ENCODE measurements at regions not wholly inside any gene's neighbourhood (a gene's known extent, or its start where the extent isn't known, plus 50 kb on each side); places are given as distances from the start of the nearest gene placed in this dataset.

DNA sequence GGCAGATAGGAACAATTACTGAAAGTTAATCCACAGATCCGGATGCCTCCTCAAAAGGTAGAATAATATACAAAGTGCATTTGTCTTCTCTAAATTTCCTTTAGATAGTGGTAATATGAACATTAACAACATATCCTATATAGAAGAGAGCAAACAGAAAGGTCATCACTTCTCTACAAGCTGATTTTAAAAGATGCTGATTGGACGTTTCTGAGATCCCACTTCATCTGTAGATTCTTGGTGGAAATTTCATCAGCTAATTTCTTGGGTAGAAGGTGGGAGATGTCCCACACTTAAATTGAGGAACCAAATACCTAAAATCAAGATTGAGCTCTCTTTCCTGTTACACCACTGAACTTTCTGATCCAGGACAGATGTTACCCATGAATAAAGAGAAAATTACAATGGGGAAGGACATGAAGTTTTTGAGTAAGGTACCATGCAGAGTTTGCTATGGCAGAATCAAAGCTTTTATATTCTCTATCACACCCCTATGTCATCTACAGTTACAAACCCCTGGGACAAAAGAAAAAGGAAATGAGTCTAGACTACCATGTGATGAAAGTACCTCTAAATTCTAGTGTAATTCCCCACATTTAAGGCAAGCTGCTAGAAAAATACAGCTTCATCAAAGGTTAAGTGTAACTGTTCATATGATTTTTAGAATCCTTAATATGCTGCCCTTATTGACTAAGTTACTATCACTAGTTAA, 189.2 kb upstream of the SETMAR start:
- H3K36me3 Mint-ChIP-seq, result no peaks in the 10 kb centered on the region
- DNase-seq (ENCODE audit: low spot score) (no peak), ATAC-seq (no peak)
- no peak for TF ChIP-seq ELF4 (CRISPR knock-in tag; IDR thresholded peaks at IDR 0.05; ENCODE audit: low read depth)
- TF ChIP-seq PRRX2 (CRISPR knock-in tag; IDR thresholded peaks at IDR 0.05), result no peak
- no peak for TF ChIP-seq NR1H2 (CRISPR knock-in tag; IDR thresholded peaks at IDR 0.05)
- TF ChIP-seq, protein P1, sequence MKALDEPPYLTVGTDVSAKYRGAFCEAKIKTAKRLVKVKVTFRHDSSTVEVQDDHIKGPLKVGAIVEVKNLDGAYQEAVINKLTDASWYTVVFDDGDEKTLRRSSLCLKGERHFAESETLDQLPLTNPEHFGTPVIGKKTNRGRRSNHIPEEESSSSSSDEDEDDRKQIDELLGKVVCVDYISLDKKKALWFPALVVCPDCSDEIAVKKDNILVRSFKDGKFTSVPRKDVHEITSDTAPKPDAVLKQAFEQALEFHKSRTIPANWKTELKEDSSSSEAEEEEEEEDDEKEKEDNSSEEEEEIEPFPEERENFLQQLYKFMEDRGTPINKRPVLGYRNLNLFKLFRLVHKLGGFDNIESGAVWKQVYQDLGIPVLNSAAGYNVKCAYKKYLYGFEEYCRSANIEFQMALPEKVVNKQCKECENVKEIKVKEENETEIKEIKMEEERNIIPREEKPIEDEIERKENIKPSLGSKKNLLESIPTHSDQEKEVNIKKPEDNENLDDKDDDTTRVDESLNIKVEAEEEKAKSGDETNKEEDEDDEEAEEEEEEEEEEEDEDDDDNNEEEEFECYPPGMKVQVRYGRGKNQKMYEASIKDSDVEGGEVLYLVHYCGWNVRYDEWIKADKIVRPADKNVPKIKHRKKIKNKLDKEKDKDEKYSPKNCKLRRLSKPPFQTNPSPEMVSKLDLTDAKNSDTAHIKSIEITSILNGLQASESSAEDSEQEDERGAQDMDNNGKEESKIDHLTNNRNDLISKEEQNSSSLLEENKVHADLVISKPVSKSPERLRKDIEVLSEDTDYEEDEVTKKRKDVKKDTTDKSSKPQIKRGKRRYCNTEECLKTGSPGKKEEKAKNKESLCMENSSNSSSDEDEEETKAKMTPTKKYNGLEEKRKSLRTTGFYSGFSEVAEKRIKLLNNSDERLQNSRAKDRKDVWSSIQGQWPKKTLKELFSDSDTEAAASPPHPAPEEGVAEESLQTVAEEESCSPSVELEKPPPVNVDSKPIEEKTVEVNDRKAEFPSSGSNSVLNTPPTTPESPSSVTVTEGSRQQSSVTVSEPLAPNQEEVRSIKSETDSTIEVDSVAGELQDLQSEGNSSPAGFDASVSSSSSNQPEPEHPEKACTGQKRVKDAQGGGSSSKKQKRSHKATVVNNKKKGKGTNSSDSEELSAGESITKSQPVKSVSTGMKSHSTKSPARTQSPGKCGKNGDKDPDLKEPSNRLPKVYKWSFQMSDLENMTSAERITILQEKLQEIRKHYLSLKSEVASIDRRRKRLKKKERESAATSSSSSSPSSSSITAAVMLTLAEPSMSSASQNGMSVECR (CRISPR knock-in tag; IDR thresholded peaks at IDR 0.05; ENCODE audit: borderline replicate concordance), result no peak
- TF ChIP-seq RORB (CRISPR knock-in tag; IDR thresholded peaks at IDR 0.05), result no peak
- TF ChIP-seq CREM (CRISPR knock-in tag; IDR thresholded peaks at IDR 0.05), result no peak
- TF ChIP-seq, protein P2, sequence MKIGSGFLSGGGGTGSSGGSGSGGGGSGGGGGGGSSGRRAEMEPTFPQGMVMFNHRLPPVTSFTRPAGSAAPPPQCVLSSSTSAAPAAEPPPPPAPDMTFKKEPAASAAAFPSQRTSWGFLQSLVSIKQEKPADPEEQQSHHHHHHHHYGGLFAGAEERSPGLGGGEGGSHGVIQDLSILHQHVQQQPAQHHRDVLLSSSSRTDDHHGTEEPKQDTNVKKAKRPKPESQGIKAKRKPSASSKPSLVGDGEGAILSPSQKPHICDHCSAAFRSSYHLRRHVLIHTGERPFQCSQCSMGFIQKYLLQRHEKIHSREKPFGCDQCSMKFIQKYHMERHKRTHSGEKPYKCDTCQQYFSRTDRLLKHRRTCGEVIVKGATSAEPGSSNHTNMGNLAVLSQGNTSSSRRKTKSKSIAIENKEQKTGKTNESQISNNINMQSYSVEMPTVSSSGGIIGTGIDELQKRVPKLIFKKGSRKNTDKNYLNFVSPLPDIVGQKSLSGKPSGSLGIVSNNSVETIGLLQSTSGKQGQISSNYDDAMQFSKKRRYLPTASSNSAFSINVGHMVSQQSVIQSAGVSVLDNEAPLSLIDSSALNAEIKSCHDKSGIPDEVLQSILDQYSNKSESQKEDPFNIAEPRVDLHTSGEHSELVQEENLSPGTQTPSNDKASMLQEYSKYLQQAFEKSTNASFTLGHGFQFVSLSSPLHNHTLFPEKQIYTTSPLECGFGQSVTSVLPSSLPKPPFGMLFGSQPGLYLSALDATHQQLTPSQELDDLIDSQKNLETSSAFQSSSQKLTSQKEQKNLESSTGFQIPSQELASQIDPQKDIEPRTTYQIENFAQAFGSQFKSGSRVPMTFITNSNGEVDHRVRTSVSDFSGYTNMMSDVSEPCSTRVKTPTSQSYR (CRISPR knock-in tag; IDR thresholded peaks at IDR 0.05), result no peak
- peaks cover 16% of the 10 kb centered on the region for H3K9me3 Mint-ChIP-seq
- no peak overlapping the region for H3K27ac Mint-ChIP-seq
- H3K4me1 Mint-ChIP-seq, result peaks cover 3% of the 10 kb centered on the region
- peaks cover 2% of the 10 kb centered on the region; the same call in 1 of the 2 replicates for H3K27me3 Mint-ChIP-seq (ENCODE audit: low read depth)
- H3K4me3 Mint-ChIP-seq, result no peak overlapping the region
- ChIA-PET CTCF (no interaction called here), POLR2A (no interaction called here)

DNA sequence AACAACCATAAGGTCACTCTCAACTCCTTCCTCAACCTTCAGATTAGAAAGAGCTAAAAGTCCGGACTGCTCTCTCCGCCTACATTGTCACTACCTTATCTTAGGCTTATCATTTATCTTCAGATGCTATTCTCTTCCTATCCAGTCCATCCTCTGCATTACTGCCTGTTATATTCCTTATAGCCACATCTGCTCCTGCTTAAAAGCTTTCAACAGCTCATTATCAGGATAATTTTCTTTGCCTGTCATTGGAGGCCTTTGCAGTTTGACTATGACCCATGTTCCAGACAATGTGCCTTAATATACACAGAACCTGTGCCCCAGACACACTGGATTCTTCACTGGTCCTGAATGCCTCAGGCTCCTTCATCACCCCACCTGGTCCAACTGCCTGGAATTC, 184.1 kb upstream of the SETMAR start:
- ATAC-seq (no peak), DNase-seq (ENCODE audit: low spot score) (no peak)
- peaks cover 3% of the 10 kb centered on the region for H3K4me1 Mint-ChIP-seq
- ChIA-PET CTCF (interaction anchor here (1.8 kb wide), 1 partner anchor 153 kb away, joined by 6 read pairs; no protein-coding TSS in a partner anchor), POLR2A (no interaction called here)
- no peaks in the 10 kb centered on the region for H3K27me3 Mint-ChIP-seq (ENCODE audit: low read depth)
- H3K9me3 Mint-ChIP-seq, result peaks cover 4% of the 10 kb centered on the region; the same call in 1 of the 2 replicates
- H3K27ac Mint-ChIP-seq, result no peak overlapping the region
- TF ChIP-seq IRF2 (CRISPR knock-in tag; IDR thresholded peaks at IDR 0.05; ENCODE audit: borderline replicate concordance, low read depth), result no peak
- TF ChIP-seq ZNF263 (CRISPR knock-in tag; IDR thresholded peaks at IDR 0.05; ENCODE audit: low read depth), result no peak
- no peak for TF ChIP-seq ZNF138 (CRISPR knock-in tag; conservative IDR thresholded peaks at IDR 0.05)
- no peak for TF ChIP-seq NFYB (CRISPR knock-in tag; conservative IDR thresholded peaks at IDR 0.05; ENCODE audit: low read depth)
- TF ChIP-seq, protein P3, sequence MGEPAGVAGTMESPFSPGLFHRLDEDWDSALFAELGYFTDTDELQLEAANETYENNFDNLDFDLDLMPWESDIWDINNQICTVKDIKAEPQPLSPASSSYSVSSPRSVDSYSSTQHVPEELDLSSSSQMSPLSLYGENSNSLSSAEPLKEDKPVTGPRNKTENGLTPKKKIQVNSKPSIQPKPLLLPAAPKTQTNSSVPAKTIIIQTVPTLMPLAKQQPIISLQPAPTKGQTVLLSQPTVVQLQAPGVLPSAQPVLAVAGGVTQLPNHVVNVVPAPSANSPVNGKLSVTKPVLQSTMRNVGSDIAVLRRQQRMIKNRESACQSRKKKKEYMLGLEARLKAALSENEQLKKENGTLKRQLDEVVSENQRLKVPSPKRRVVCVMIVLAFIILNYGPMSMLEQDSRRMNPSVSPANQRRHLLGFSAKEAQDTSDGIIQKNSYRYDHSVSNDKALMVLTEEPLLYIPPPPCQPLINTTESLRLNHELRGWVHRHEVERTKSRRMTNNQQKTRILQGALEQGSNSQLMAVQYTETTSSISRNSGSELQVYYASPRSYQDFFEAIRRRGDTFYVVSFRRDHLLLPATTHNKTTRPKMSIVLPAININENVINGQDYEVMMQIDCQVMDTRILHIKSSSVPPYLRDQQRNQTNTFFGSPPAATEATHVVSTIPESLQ (CRISPR knock-in tag; IDR thresholded peaks at IDR 0.05), result no peak
- TF ChIP-seq, protein P4, sequence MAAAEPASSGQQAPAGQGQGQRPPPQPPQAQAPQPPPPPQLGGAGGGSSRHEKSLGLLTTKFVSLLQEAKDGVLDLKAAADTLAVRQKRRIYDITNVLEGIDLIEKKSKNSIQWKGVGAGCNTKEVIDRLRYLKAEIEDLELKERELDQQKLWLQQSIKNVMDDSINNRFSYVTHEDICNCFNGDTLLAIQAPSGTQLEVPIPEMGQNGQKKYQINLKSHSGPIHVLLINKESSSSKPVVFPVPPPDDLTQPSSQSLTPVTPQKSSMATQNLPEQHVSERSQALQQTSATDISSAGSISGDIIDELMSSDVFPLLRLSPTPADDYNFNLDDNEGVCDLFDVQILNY (CRISPR knock-in tag; IDR thresholded peaks at IDR 0.05), result no peak
- no peak for TF ChIP-seq MYBL2 (CRISPR knock-in tag; IDR thresholded peaks at IDR 0.05)
- H3K4me3 Mint-ChIP-seq, result no peak overlapping the region
- no peaks in the 10 kb centered on the region for H3K36me3 Mint-ChIP-seq
